Activated CD8-positive, alpha-beta T cell treated with anti-CD3 and anti-CD28 coated beads for 36 hours (primary cell): ENCODE measurements at regions not wholly inside any gene's neighbourhood (a gene's known extent, or its start where the extent isn't known, plus 50 kb on each side); places are given as distances from the start of the nearest gene placed in this dataset.

Experiments
- ATAC-seq: fragments of 200-7000 bp; cut with Tn5 transposase; one replicate; pipeline ENCODE4 v1.10.0; 2021; ENCODE audit warnings: mild to moderate bottlenecking, moderate library complexity
- CTCF ChIA-PET: fragments of 350-600 bp; sonication (Branson Sonifier 250); formaldehyde crosslinking; loops from one replicate; lab custom pipeline; 2021; ENCODE audit warnings: antibody characterized with exemption; lab: Charles Lee
- POLR2A ChIA-PET: fragments of 350-600 bp; sonication (Branson Sonifier 250); formaldehyde crosslinking; loops from one replicate; lab custom pipeline; 2021; ENCODE audit warnings: antibody characterized with exemption; lab: Charles Lee
- DNase-seq: peaks from one replicate; pipeline ENCODE4 v3.0.0-alpha.2; 2020
- H3K27ac Mint-ChIP-seq: one replicate; pipeline ENCODE4 v1.8.0; 2021; ENCODE audit warnings: mild to moderate bottlenecking, mixed read lengths
- H3K27me3 Mint-ChIP-seq: one replicate; pipeline ENCODE4 v1.8.0; 2021; ENCODE audit warnings: mixed read lengths
- H3K36me3 Mint-ChIP-seq: one replicate; pipeline ENCODE4 v1.8.0; 2021; ENCODE audit warnings: low read depth, mixed read lengths
- H3K4me1 Mint-ChIP-seq: one replicate; pipeline ENCODE4 v1.8.0; 2021; ENCODE audit warnings: low read depth, mixed read lengths
- H3K4me3 Mint-ChIP-seq: one replicate; pipeline ENCODE4 v1.8.0; 2021; ENCODE audit warnings: mild to moderate bottlenecking, moderate library complexity, mixed read lengths
- H3K9me3 Mint-ChIP-seq: one replicate; pipeline ENCODE4 v1.8.0; 2021; ENCODE audit warnings: mixed read lengths
- intact Hi-C: fragments of 100-400 bp; cut with micrococcal nuclease; formaldehyde crosslinking; loops from one replicate; pipeline ENCODE4 v1.10.0; 2022
- TF ChIP-seq, protein P1 (sequence below): fragments of 200-600 bp; IDR thresholded peaks from one replicate; pipeline ENCODE4 v1.8.0; 2022; ENCODE audit warnings: antibody characterized with exemption, mild to moderate bottlenecking

DNA sequence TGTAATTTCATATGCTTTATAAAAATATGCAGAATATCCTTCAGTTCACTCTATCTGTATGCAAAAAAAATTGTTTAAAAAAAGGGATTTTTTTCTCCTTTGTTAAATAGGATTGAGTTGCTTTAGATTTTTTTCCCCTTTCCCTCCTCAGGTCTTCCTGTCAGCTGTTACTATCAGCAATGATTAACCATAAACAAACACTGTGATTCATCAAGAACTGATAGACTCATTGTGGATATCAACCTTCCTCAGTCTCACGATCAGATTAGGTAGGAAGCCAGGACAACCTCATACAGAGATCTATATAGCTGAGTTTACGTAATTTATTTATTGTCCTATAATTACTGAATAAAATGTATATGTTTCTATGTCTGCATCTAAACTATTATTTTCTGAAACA lies 2136.2 kb upstream of the CELF4 start:
- no peak overlapping the region for H3K4me3 Mint-ChIP-seq
- ChIA-PET POLR2A (interaction anchor here (0.6 kb wide), 1 partner anchor 615 kb away, joined by 3 read pairs; no protein-coding TSS in a partner anchor), CTCF (no interaction called here)
- intact Hi-C loops, result no loop called here
- H3K9me3 Mint-ChIP-seq, result no peaks in the 10 kb centered on the region
- TF ChIP-seq, protein P1, sequence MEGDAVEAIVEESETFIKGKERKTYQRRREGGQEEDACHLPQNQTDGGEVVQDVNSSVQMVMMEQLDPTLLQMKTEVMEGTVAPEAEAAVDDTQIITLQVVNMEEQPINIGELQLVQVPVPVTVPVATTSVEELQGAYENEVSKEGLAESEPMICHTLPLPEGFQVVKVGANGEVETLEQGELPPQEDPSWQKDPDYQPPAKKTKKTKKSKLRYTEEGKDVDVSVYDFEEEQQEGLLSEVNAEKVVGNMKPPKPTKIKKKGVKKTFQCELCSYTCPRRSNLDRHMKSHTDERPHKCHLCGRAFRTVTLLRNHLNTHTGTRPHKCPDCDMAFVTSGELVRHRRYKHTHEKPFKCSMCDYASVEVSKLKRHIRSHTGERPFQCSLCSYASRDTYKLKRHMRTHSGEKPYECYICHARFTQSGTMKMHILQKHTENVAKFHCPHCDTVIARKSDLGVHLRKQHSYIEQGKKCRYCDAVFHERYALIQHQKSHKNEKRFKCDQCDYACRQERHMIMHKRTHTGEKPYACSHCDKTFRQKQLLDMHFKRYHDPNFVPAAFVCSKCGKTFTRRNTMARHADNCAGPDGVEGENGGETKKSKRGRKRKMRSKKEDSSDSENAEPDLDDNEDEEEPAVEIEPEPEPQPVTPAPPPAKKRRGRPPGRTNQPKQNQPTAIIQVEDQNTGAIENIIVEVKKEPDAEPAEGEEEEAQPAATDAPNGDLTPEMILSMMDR, result no peak
- H3K4me1 Mint-ChIP-seq, result no peaks in the 10 kb centered on the region
- no peaks in the 10 kb centered on the region for H3K27me3 Mint-ChIP-seq
- DNase-seq, result no peak
- H3K27ac Mint-ChIP-seq, result no peak overlapping the region
- ATAC-seq, result no peak
- H3K36me3 Mint-ChIP-seq, result no peaks in the 10 kb centered on the region

DNA sequence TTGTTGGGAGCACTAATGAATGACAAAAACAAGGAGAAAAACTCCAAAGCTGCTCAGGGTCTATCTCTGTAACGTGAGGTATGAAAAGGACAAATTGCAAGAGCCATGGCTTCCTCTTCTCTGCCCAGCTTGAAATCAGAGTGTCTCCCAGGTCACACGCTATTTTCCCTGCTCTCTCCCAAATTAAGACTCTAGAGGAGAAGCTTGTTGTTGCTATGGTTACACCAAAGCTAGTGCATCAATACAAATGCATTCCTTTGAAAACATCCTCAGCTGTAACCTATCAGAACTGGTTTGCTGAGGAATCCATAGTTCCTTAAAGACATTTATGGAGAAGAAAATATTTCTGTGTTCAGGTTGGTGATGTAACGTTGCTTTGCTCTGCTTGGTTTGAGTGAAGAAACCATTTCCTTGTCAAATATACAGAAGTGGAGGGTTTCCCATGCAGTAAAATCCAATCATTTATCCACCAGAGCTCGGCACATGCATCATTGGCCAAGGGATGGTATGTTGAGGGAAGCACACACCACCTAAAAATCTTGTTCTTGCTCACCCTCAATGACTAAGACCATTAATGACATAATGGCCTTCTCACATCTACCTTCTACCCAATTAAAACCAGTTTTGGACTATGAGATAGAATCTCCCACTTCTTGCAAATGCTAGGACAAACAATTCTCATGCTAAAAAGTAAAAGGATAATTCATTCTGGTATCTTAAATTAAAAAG lies 2135.6 kb upstream of the CELF4 start:
- ChIA-PET CTCF (no interaction called here), POLR2A (interaction anchor here (0.6 kb wide), 1 partner anchor 614 kb away, joined by 3 read pairs; no protein-coding TSS in a partner anchor)
- Mint-ChIP-seq H3K4me3 (no peak overlapping the region), H3K9me3 (no peaks in the 10 kb centered on the region), H3K27ac (no peak overlapping the region), H3K4me1 (no peaks in the 10 kb centered on the region), H3K36me3 (no peaks in the 10 kb centered on the region), H3K27me3 (no peaks in the 10 kb centered on the region)
- TF ChIP-seq, protein P1, result no peak
- DNase-seq (no peak), ATAC-seq (no peak)
- intact Hi-C loops, result no loop called here

DNA sequence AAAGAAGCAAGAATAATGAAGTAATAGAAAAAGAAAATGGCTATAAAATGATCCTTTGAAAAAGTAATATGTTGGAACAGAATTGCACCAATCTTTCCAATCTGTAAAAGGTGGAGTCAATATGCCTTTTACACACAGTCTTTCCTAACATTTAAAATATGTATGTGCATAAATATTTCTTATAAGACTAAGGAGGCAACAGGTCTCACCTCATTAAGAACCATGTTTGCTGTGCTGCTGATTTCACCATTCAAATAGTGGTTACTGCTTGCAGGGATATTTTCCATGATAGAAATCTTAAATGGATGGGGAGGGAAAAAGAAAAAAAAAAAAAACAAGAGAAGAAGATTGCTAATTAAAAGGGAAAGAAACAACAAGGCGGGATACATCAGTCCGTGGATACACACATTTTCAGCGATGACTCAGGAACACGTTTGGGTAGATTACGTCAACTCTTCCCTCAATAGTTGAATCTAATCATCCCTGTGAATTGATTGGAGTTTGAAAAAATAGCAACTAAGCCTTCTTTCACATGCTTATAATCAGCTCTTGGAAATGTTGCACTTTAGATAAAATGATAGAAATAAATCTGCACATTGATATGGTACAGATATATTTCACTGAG lies 2133.9 kb upstream of the CELF4 start:
- POLR2A ChIA-PET, result no interaction called here
- Mint-ChIP-seq H3K4me3 (no peak overlapping the region), H3K4me1 (no peaks in the 10 kb centered on the region), H3K36me3 (no peaks in the 10 kb centered on the region), H3K27ac (no peak overlapping the region), H3K9me3 (no peaks in the 10 kb centered on the region), H3K27me3 (no peaks in the 10 kb centered on the region)
- CTCF ChIA-PET, result no interaction called here
- TF ChIP-seq, protein P1, result no peak
- DNase-seq (no peak), ATAC-seq (no peak)
- intact Hi-C loops, result no loop called here

DNA sequence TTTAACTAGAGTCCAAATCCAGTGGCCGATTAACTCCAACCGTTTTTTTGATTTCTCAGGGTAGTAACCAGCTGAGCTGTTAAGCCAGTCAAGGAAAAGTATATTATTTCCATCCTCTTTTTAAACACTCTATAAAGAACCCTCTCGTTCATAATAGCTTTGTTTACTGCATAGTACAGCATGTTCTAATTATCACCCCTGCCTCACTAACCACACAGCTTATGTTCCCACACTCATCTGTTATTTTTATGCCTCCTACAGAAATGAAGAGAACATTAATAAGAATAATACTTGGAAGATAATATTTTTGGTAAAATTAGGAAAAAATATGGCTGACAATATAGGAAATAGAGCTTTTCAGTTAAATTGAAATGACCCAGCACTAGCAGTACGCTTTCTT lies 2132.8 kb upstream of the CELF4 start:
- no peak overlapping the region for H3K4me3 Mint-ChIP-seq
- intact Hi-C loops, result no loop called here
- CTCF ChIA-PET, result no interaction called here
- no peaks in the 10 kb centered on the region for H3K27me3 Mint-ChIP-seq
- ATAC-seq (no peak), DNase-seq (no peak)
- no peaks in the 10 kb centered on the region for H3K36me3 Mint-ChIP-seq
- POLR2A ChIA-PET, result no interaction called here
- TF ChIP-seq, protein P1, result no peak
- no peaks in the 10 kb centered on the region for H3K9me3 Mint-ChIP-seq
- H3K4me1 Mint-ChIP-seq, result no peaks in the 10 kb centered on the region
- no peak overlapping the region for H3K27ac Mint-ChIP-seq

DNA sequence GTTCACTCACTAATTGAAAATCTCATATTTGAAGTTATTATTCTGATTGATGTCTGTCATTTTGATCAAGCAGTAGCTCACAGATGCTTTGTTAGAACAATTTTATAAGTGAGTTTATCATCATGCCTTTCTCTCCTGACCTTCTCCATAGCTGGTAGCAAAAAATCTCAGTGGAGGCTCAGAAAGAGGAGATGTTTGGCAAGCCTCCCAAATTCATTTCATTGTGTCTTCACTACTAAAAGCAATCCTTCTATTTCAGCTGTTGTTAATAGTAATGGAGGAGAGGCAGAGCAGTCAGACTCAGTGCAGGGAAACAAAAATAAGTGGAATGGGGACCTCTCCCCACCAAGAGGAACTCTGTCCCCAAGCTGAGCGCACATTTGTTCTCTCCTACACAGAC lies 2127.8 kb upstream of the CELF4 start:
- Mint-ChIP-seq H3K36me3 (no peaks in the 10 kb centered on the region), H3K4me3 (no peak overlapping the region), H3K27me3 (no peaks in the 10 kb centered on the region), H3K9me3 (peaks cover 3% of the 10 kb centered on the region), H3K4me1 (no peaks in the 10 kb centered on the region), H3K27ac (no peak overlapping the region)
- intact Hi-C loops, result no loop called here
- TF ChIP-seq, protein P1, result no peak
- ATAC-seq (no peak), DNase-seq (no peak)
- ChIA-PET POLR2A (no interaction called here), CTCF (no interaction called here)
